Glomerular endothelial cell (primary cell): ENCODE measurements at regions not wholly inside any gene's neighbourhood (a gene's known extent, or its start where the extent isn't known, plus 50 kb on each side); places are given as distances from the start of the nearest gene placed in this dataset.

ENCODE experiments used
- DNase-seq: peaks from one replicate; pipeline ENCODE4 v3.0.0-alpha.2; 2011; ENCODE audit warnings: low read depth, low spot score; ENCODE audit errors: extremely low read depth

GRCh38 chr4:106773076-106773905, 262.8 kb downstream of the DKK2 start:
- DNase-seq: no peak

- DNase-seq: no peak
Observed at GRCh38 chr4:106767991-106768390, 268.1 kb downstream of the DKK2 start.

- no peak for DNase-seq
Observed at GRCh38 chr4:106766519-106766918, 269.6 kb downstream of the DKK2 start.

- DNase-seq: no peak
Observed at GRCh38 chr4:106764774-106765173, 271.3 kb downstream of the DKK2 start.

GRCh38 chr4:106762666-106763443, 273.3 kb downstream of the DKK2 start:
- no peak for DNase-seq

GRCh38 chr4:106753426-106753825, 282.7 kb downstream of the DKK2 start:
- DNase-seq: no peak

GRCh38 chr4:106746451-106746850, 289.7 kb downstream of the DKK2 start:
- DNase-seq: no peak

- no peak for DNase-seq
Observed at GRCh38 chr4:106738121-106738520, 298.0 kb downstream of the DKK2 start.

GRCh38 chr4:106718548-106718947, 317.6 kb downstream of the DKK2 start:
- no peak for DNase-seq

GRCh38 chr4:106717091-106717490, 319.0 kb downstream of the DKK2 start:
- DNase-seq: no peak

GRCh38 chr4:106715825-106716224, 320.3 kb downstream of the DKK2 start:
- DNase-seq: no peak

- DNase-seq: no peak
Observed at GRCh38 chr4:106708464-106708816, 327.7 kb downstream of the DKK2 start.

- no peak for DNase-seq
Observed at GRCh38 chr4:106707776-106708463, 328.2 kb downstream of the DKK2 start.

- no peak for DNase-seq
Observed at GRCh38 chr4:106704253-106704870, 331.8 kb downstream of the DKK2 start.

GRCh38 chr4:106700321-106700720, 331.7 kb upstream of the GIMD1 start:
- no peak for DNase-seq

- no peak for DNase-seq
Observed at GRCh38 chr4:106698621-106699195, 330.1 kb upstream of the GIMD1 start.

GRCh38 chr4:106695501-106696262, 327.1 kb upstream of the GIMD1 start:
- DNase-seq: no peak

GRCh38 chr4:106694232-106694631, 325.7 kb upstream of the GIMD1 start:
- no peak for DNase-seq

GRCh38 chr4:106691749-106692148, 323.2 kb upstream of the GIMD1 start:
- no peak for DNase-seq

GRCh38 chr4:106690487-106690886, 321.9 kb upstream of the GIMD1 start:
- DNase-seq: peak; percentile 41
